ENCODE measurements at regions not wholly inside any gene's neighbourhood (a gene's known extent, or its start where the extent isn't known, plus 50 kb on each side); places are given as distances from the start of the nearest gene placed in this dataset.

- in situ Hi-C loops (cut with MboI; ENCODE audit: low sequenced_read_pairs) (no loop called here), dilution Hi-C loops (cut with HindIII; ENCODE audit: low sequenced_read_pairs, unreplicated experiment) (no loop called here), intact Hi-C loops (cut with micrococcal nuclease) (no loop called here)
- H3K4ac ChIP-seq (ENCODE audit: low read depth, low read length), result no peak overlapping the region
- no peak overlapping the region for H4K5ac ChIP-seq (ENCODE audit: low read depth, low read length)
- H2AFZ ChIP-seq (replicated peaks; ENCODE audit: low read length, poor library complexity), result no peak overlapping the region
- H3K36me3 ChIP-seq (ENCODE audit: control insufficient read depth, insufficient read depth, low read length), result no peaks in the 10 kb centered on the region
- H3K4me3 ChIP-seq (ENCODE audit: insufficient read depth, low read depth, low read length), result no peak overlapping the region
- DNase-seq (no peak), ATAC-seq (ENCODE audit: low read depth) (no peak)
- no peak overlapping the region for H3K23ac ChIP-seq (ENCODE audit: low read depth, low read length)
- ChIA-PET POLR2A (ENCODE audit: unreplicated experiment) (no interaction called here), CTCF (no interaction called here)
- H3K14ac ChIP-seq (replicated peaks; ENCODE audit: low read depth, low read length), result no peak overlapping the region
- H3K56ac ChIP-seq (ENCODE audit: extremely low read depth, insufficient read depth, low read length), result no peak overlapping the region
- no TSS peak for BruUV-seq (replicated peaks)
- no CpG with 5 or more reads among the region's 2 CpGs for WGBS, 2 experiments (ENCODE audit: extremely low coverage in 2 of 2, insufficient read length in 1 of 2)
- H3K9ac ChIP-seq (ENCODE audit: low read depth, low read length), result no peak overlapping the region
- no peaks in the 10 kb centered on the region for H3K27me3 ChIP-seq (ENCODE audit: control insufficient read depth, insufficient read depth, low read length)
- no peak overlapping the region for H3K27ac ChIP-seq (ENCODE audit: insufficient read depth, low read length)
- H3K79me1 ChIP-seq (ENCODE audit: low read depth in 1 of 2, low read length in 2 of 2), result no peaks in the 10 kb centered on the region
- H3K9me3 ChIP-seq (ENCODE audit: control insufficient read depth, insufficient read depth, low read length), result no peaks in the 10 kb centered on the region
- H4K20me1 ChIP-seq (ENCODE audit: insufficient read depth, low read length), result no peaks in the 10 kb centered on the region
- H3K18ac ChIP-seq (ENCODE audit: low read depth, low read length), result no peak overlapping the region
- H3K4me2 ChIP-seq (ENCODE audit: low read depth, low read length), result no peak overlapping the region
- no peak overlapping the region for H2BK120ac ChIP-seq (ENCODE audit: low read depth, low read length)
- no peak overlapping the region for H2BK5ac ChIP-seq (ENCODE audit: low read depth, low read length, poor library complexity, severe bottlenecking)
- H2BK20ac ChIP-seq (ENCODE audit: low read depth, low read length), result no peak overlapping the region
- H3K9me1 ChIP-seq (ENCODE audit: insufficient read depth, low read length), result no peaks in the 10 kb centered on the region
- H2BK15ac ChIP-seq (ENCODE audit: low read depth, low read length), result no peak overlapping the region
- no peak for TF ChIP-seq BHLHE40 (IDR thresholded peaks at IDR 0.05; ENCODE audit: low read depth, low read length)
- no peak for TF ChIP-seq MAFK (IDR thresholded peaks at IDR 0.05; ENCODE audit: low read depth, low read length)
- TF ChIP-seq RFX5 (IDR thresholded peaks at IDR 0.05; ENCODE audit: low read depth, low read length), result no peak
- no peak for TF ChIP-seq SMC3 (IDR thresholded peaks at IDR 0.05; ENCODE audit: low read depth, low read length)
- TF ChIP-seq, protein P1, sequence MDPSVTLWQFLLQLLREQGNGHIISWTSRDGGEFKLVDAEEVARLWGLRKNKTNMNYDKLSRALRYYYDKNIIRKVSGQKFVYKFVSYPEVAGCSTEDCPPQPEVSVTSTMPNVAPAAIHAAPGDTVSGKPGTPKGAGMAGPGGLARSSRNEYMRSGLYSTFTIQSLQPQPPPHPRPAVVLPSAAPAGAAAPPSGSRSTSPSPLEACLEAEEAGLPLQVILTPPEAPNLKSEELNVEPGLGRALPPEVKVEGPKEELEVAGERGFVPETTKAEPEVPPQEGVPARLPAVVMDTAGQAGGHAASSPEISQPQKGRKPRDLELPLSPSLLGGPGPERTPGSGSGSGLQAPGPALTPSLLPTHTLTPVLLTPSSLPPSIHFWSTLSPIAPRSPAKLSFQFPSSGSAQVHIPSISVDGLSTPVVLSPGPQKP (IDR thresholded peaks at IDR 0.05; ENCODE audit: borderline replicate concordance, low read depth, low read length), result no peak
- TF ChIP-seq, protein P2, sequence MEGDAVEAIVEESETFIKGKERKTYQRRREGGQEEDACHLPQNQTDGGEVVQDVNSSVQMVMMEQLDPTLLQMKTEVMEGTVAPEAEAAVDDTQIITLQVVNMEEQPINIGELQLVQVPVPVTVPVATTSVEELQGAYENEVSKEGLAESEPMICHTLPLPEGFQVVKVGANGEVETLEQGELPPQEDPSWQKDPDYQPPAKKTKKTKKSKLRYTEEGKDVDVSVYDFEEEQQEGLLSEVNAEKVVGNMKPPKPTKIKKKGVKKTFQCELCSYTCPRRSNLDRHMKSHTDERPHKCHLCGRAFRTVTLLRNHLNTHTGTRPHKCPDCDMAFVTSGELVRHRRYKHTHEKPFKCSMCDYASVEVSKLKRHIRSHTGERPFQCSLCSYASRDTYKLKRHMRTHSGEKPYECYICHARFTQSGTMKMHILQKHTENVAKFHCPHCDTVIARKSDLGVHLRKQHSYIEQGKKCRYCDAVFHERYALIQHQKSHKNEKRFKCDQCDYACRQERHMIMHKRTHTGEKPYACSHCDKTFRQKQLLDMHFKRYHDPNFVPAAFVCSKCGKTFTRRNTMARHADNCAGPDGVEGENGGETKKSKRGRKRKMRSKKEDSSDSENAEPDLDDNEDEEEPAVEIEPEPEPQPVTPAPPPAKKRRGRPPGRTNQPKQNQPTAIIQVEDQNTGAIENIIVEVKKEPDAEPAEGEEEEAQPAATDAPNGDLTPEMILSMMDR (conservative IDR thresholded peaks at IDR 0.05; ENCODE audit: low read depth, low read length), result no peak
- no peak for TF ChIP-seq MXI1 (IDR thresholded peaks at IDR 0.05; ENCODE audit: borderline replicate concordance, low read depth, low read length)
- H4K91ac ChIP-seq (ENCODE audit: insufficient read depth, low read depth, low read length), result no peak overlapping the region
- no peaks in the 10 kb centered on the region for H3K4me1 ChIP-seq (ENCODE audit: control insufficient read depth, insufficient read depth, low read length)
- H2AK5ac ChIP-seq (ENCODE audit: low read depth, low read length), result no peak overlapping the region
- H2AK9ac ChIP-seq (replicated peaks; ENCODE audit: low read depth, low read length, poor library complexity), result no peak overlapping the region
- H4K8ac ChIP-seq (ENCODE audit: low read depth in 2 of 2, low read length in 2 of 2), result no peak overlapping the region
Measured at GRCh38 chr5:97644896-97645295, 461.8 kb upstream of the RIOK2 start.
